Glutamatergic neuron (in vitro differentiated cells): ENCODE measurements at regions not wholly inside any gene's neighbourhood (a gene's known extent, or its start where the extent isn't known, plus 50 kb on each side); places are given as distances from the start of the nearest gene placed in this dataset.

ENCODE experiments used
- DNase-seq: peaks from one replicate; pipeline ENCODE4 v3.0.0; 2022
- H3K27ac Mint-ChIP-seq: one replicate; pipeline ENCODE4 v1.8.0; 2020; ENCODE audit warnings: mild to moderate bottlenecking, mixed read lengths, inconsistent platforms; ENCODE audit not compliant: unreplicated experiment
- H3K27me3 Mint-ChIP-seq: one replicate; pipeline ENCODE4 v1.8.0; 2020; ENCODE audit warnings: mild to moderate bottlenecking, moderate library complexity, mixed read lengths, inconsistent platforms; ENCODE audit not compliant: unreplicated experiment
- H3K36me3 Mint-ChIP-seq: one replicate; pipeline ENCODE4 v1.8.0; 2020; ENCODE audit warnings: mild to moderate bottlenecking, mixed read lengths, inconsistent platforms; ENCODE audit not compliant: unreplicated experiment
- H3K4me1 Mint-ChIP-seq: one replicate; pipeline ENCODE4 v1.8.0; 2020; ENCODE audit warnings: mild to moderate bottlenecking, low read depth, mixed read lengths, inconsistent platforms; ENCODE audit not compliant: unreplicated experiment
- H3K4me3 Mint-ChIP-seq: one replicate; pipeline ENCODE4 v1.8.0; 2020; ENCODE audit warnings: mild to moderate bottlenecking, mixed read lengths, inconsistent platforms; ENCODE audit not compliant: unreplicated experiment
- H3K9me3 Mint-ChIP-seq: one replicate; pipeline ENCODE4 v1.8.0; 2020; ENCODE audit warnings: mild to moderate bottlenecking, moderate library complexity, mixed read lengths, inconsistent platforms; ENCODE audit not compliant: unreplicated experiment
- TF ChIP-seq, protein P1 (sequence below): fragments of 200-600 bp; sonication (generic); IDR thresholded peaks from one replicate; pipeline ENCODE4 v1.5.0; 2021; ENCODE audit not compliant: partially characterized antibody, unreplicated experiment

DNA sequence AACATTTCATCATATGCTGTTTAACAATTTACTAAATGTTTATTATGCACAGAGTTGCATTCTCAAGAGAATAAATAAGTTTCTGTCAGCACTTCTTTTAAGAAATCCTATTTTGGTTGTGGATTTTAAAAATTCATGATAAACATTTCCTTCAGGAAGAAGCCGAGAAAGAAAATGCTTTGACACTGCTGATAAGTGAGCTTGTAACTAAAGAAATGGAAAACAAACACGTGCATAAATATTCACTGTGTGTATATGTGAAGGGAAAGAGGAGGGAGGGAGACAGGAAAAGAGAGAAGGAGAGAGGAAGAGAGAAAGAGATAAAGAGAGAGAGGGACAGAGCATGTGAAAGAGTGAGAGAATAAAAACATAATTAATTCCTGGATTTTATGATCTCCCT lies 1165.0 kb downstream of the DIAPH3 start:
- Mint-ChIP-seq H3K4me3 (no peak overlapping the region), H3K27ac (no peak overlapping the region), H3K4me1 (peaks cover 10% of the 10 kb centered on the region), H3K27me3 (peaks cover 3% of the 10 kb centered on the region), H3K9me3 (peaks cover 2% of the 10 kb centered on the region), H3K36me3 (peaks cover 8% of the 10 kb centered on the region)
- DNase-seq = no peak
- TF ChIP-seq, protein P1, sequence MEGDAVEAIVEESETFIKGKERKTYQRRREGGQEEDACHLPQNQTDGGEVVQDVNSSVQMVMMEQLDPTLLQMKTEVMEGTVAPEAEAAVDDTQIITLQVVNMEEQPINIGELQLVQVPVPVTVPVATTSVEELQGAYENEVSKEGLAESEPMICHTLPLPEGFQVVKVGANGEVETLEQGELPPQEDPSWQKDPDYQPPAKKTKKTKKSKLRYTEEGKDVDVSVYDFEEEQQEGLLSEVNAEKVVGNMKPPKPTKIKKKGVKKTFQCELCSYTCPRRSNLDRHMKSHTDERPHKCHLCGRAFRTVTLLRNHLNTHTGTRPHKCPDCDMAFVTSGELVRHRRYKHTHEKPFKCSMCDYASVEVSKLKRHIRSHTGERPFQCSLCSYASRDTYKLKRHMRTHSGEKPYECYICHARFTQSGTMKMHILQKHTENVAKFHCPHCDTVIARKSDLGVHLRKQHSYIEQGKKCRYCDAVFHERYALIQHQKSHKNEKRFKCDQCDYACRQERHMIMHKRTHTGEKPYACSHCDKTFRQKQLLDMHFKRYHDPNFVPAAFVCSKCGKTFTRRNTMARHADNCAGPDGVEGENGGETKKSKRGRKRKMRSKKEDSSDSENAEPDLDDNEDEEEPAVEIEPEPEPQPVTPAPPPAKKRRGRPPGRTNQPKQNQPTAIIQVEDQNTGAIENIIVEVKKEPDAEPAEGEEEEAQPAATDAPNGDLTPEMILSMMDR = no peak

DNA sequence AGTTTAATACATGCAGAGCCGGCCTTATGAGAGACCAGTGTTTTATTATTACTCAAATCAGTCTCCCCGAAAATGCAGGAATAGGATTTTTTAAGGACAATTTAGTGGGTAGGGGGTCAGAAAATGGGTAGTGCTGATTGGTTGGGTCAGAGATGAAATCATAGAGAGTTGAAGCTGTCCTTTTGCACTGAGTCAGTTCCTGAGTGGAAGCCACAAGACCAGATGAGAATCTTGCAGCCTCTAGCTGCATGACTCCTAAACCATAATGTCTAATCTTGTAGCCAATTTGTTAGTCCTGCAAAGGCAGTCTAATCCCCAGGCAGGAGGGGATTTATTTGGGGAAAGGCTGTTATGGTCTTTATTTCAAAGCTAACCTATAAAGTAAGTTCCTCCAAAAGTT lies 1163.9 kb downstream of the DIAPH3 start:
- Mint-ChIP-seq H3K4me1 (peaks cover 4% of the 10 kb centered on the region), H3K27me3 (peaks cover 3% of the 10 kb centered on the region), H3K36me3 (peaks cover 8% of the 10 kb centered on the region), H3K9me3 (peaks cover 2% of the 10 kb centered on the region), H3K4me3 (no peak overlapping the region), H3K27ac (no peak overlapping the region)
- DNase-seq = no peak
- TF ChIP-seq, protein P1 = no peak

DNA sequence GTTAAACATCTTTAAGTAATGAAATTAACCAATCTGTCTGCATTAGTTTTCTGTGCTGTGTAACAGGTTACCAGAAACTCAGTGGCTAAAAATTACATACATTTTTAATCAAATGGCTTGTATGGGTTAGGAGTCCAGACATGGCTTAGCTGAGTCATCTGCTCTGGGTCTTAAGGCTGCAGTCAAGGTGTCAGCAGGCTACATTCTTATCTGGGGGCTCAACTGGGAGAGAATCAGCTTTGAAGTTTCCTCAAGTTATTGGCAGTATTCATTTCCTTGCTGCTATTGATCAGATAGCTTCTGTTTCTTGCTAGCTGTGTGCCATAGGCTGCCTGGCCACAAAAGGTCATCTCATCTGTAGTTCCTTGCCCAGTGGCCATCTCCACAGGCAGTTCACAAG lies 1163.0 kb downstream of the DIAPH3 start:
- Mint-ChIP-seq H3K36me3 (peaks cover 8% of the 10 kb centered on the region), H3K9me3 (peaks cover 2% of the 10 kb centered on the region), H3K4me1 (peaks cover 3% of the 10 kb centered on the region), H3K4me3 (no peak overlapping the region), H3K27me3 (peaks cover 3% of the 10 kb centered on the region), H3K27ac (no peak overlapping the region)
- DNase-seq = no peak
- TF ChIP-seq, protein P1 = no peak

DNA sequence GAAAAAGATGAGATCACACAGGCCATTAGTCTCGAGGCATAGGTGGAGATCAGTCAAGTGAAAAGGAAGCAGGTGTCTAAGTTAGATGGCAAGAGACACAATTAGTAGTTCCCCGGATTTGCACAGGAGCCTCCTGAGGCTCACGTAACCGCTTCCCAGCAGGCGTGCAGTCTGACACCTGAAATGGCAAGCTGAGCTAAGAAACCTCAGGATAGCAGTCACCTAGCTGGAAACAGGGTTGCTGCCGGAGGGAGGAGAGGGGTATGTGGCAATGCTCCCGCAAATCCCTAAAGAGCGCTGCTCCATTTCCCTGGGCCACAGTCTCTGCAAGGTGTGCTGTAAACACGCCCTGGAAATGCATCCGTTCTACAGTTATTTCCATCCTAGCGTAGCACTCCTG lies 1151.0 kb downstream of the DIAPH3 start:
- H3K27ac Mint-ChIP-seq = no peak overlapping the region
- no peaks in the 10 kb centered on the region for H3K4me1 Mint-ChIP-seq
- peaks cover 2% of the 10 kb centered on the region for H3K27me3 Mint-ChIP-seq
- TF ChIP-seq, protein P1 = no peak
- no peak overlapping the region for H3K4me3 Mint-ChIP-seq
- no peaks in the 10 kb centered on the region for H3K9me3 Mint-ChIP-seq
- no peaks in the 10 kb centered on the region for H3K36me3 Mint-ChIP-seq
- no peak for DNase-seq

DNA sequence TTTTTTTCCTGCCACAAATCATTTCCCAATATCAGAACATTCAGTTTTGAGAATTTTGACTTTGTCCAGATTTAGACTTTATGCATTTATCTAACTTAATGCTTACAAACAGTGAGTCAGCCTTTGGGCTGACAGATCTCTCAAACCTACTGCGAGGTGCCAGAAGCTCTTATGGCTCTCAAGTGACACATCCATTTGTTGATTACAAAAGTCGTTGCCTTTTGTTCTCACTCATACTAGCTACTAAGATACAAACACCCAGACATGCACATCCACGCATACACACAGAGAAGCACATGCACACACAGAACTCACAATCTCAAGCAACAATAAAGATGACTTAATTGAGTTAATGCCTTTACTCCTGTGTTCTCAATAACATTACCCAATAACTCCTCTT lies 1147.5 kb downstream of the DIAPH3 start:
- Mint-ChIP-seq H3K27ac (no peak overlapping the region), H3K27me3 (peaks cover under 1% of the 10 kb centered on the region), H3K4me3 (no peak overlapping the region), H3K9me3 (no peaks in the 10 kb centered on the region), H3K36me3 (no peaks in the 10 kb centered on the region), H3K4me1 (no peaks in the 10 kb centered on the region)
- TF ChIP-seq, protein P1 = no peak
- no peak for DNase-seq
